ENCODE measurements at regions not wholly inside any gene's neighbourhood (a gene's known extent, or its start where the extent isn't known, plus 50 kb on each side); places are given as distances from the start of the nearest gene placed in this dataset.

DNA sequence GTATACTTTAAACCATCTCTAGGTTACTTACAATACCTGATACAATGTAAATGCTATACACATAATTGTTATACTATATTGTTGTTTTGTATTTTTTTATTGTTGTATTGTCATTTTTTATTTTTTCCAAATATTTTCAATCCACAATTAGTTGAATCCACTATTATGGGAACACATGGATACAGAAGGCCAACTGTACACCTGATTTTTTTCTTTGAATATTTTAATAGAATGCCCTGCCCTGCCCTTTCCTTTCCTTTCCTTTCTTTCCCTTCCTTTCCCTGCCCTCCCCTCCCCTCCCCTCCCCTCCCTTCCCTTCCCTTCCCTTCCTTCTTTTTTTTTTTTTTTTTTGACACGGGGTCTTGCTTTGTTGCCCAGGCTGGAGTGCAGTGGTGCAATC, 120.2 kb downstream of the SLC4A3 start (continued):
- TF ChIP-seq, protein P1, sequence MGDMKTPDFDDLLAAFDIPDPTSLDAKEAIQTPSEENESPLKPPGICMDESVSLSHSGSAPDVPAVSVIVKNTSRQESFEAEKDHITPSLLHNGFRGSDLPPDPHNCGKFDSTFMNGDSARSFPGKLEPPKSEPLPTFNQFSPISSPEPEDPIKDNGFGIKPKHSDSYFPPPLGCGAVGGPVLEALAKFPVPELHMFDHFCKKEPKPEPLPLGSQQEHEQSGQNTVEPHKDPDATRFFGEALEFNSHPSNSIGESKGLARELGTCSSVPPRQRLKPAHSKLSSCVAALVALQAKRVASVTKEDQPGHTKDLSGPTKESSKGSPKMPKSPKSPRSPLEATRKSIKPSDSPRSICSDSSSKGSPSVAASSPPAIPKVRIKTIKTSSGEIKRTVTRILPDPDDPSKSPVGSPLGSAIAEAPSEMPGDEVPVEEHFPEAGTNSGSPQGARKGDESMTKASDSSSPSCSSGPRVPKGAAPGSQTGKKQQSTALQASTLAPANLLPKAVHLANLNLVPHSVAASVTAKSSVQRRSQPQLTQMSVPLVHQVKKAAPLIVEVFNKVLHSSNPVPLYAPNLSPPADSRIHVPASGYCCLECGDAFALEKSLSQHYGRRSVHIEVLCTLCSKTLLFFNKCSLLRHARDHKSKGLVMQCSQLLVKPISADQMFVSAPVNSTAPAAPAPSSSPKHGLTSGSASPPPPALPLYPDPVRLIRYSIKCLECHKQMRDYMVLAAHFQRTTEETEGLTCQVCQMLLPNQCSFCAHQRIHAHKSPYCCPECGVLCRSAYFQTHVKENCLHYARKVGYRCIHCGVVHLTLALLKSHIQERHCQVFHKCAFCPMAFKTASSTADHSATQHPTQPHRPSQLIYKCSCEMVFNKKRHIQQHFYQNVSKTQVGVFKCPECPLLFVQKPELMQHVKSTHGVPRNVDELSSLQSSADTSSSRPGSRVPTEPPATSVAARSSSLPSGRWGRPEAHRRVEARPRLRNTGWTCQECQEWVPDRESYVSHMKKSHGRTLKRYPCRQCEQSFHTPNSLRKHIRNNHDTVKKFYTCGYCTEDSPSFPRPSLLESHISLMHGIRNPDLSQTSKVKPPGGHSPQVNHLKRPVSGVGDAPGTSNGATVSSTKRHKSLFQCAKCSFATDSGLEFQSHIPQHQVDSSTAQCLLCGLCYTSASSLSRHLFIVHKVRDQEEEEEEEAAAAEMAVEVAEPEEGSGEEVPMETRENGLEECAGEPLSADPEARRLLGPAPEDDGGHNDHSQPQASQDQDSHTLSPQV (IDR thresholded peaks at IDR 0.05): no peak
- no peak for TF ChIP-seq FUS (optimal IDR thresholded peaks at IDR 0.05; ENCODE audit: low read depth, low read length)
- TF ChIP-seq ZNF253 (CRISPR knock-in tag; conservative IDR thresholded peaks at IDR 0.05): no peak
- TF ChIP-seq ZNF76 (CRISPR knock-in tag; IDR thresholded peaks at IDR 0.05; ENCODE audit: borderline replicate concordance): no peak
- no peak for TF ChIP-seq ZKSCAN8 (CRISPR knock-in tag; IDR thresholded peaks at IDR 0.05)

DNA sequence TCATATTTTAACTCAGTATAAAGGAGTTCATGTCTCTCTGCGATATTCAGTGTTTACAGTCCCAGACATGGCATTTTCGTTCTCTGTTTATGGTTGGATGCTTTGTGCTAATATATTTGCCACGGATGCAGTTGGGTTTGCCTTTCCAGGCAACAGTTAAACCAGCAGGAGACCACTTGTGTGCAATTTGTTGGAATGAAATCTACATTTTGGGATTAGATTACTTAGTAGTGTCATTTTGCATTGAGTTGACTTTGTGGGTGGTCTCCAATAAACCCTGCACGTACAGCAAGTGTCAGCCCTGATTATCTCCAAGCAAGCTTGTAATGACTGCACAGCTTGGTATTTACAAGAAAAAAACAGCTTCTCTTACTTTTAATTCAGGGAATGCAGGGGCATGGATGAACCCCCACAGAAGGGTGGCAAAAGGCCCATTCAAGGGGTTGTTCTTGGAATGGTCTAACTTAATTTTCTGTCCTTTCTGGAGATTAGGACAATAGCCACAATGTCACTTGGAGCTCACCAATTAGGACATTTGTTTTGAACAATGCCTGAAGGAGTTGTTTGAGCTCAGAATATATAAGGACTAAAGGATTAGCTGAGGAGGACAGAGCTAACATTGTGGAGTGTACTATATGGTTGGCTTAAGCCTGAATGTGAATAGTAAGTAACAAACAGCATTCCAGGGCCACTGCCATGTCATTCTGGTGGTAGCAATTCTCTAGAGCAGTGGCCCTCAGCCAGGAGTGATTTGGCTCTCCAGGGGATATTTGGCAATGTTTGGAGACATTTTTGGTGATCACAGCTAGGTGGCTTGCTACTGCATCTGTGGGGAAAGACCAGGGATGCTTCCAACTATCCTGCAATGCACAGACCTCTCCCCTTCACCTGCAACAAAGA, 121.5 kb downstream of the SLC4A3 start:
- no peak for ATAC-seq
- in situ Hi-C loops (cut with MboI): no loop called here

More for the DNA sequence above, 121.5 kb downstream of the SLC4A3 start:
- Histone ChIP-seq H3K27ac (ENCODE audit: extremely low read depth, low read depth, low read length) (no peak overlapping the region), H3K27me3 (ENCODE audit: control insufficient read depth in 2 of 2, insufficient read depth in 2 of 2, low read length in 2 of 2) (no peaks in the 10 kb centered on the region), H2AFZ (ENCODE audit: low read depth, low read length) (no peak overlapping the region), H3K79me2 (ENCODE audit: control insufficient read depth, insufficient read depth, low read length) (no peaks in the 10 kb centered on the region), H4K20me1 (replicated peaks; ENCODE audit: control insufficient read depth, insufficient read depth, low read length) (no peaks in the 10 kb centered on the region), H3K4me1 (replicated peaks in 1 of 2; ENCODE audit: control insufficient read depth in 2 of 2, insufficient read depth in 2 of 2, low read length in 2 of 2) (no peaks in the 10 kb centered on the region), H3K9ac (ENCODE audit: insufficient read depth in 1 of 2, low read depth in 2 of 2, low read length in 2 of 2) (no peak overlapping the region), H3K4me3 (no peak overlapping the region), H3K9me3 (replicated peaks; ENCODE audit: control insufficient read depth, insufficient read depth, low read depth, low read length) (no peaks in the 10 kb centered on the region), H3K4me2 (ENCODE audit: insufficient read depth, low read length) (no peak overlapping the region), H3K36me3 (ENCODE audit: control insufficient read depth, insufficient read depth, low read length) (no peaks in the 10 kb centered on the region), H3K9me1 (ENCODE audit: control insufficient read depth, insufficient read depth, low read length) (no peaks in the 10 kb centered on the region)
- 0% methylated on average over 4 of the region's 4 CpGs for WGBS (ENCODE audit: insufficient coverage, low coverage, missing lambda C conversion rate)
- CTCF ChIA-PET (ENCODE audit: low intra/inter-chr PET ratio): no interaction called here
- intact Hi-C loops (cut with micrococcal nuclease): no loop called here
- no TSS peak for BruUV-seq (replicated peaks)
- DNase-seq (ENCODE audit: extremely low read depth in 1 of 4, low spot score in 3 of 4) (no peak), FAIRE-seq (no peak)
- TF ChIP-seq ZNF324 (CRISPR knock-in tag; IDR thresholded peaks at IDR 0.05) (no peak), MYC (IDR thresholded peaks at IDR 0.05; ENCODE audit: low read depth, low read length) (no peak), MYC (CRISPR knock-in tag; IDR thresholded peaks at IDR 0.05; ENCODE audit: borderline replicate concordance, low read depth) (no peak), ZNF253 (CRISPR knock-in tag; conservative IDR thresholded peaks at IDR 0.05) (no peak), ZNF79 (CRISPR knock-in tag; IDR thresholded peaks at IDR 0.05; ENCODE audit: low read depth) (no peak)
- TF ChIP-seq, protein P2, sequence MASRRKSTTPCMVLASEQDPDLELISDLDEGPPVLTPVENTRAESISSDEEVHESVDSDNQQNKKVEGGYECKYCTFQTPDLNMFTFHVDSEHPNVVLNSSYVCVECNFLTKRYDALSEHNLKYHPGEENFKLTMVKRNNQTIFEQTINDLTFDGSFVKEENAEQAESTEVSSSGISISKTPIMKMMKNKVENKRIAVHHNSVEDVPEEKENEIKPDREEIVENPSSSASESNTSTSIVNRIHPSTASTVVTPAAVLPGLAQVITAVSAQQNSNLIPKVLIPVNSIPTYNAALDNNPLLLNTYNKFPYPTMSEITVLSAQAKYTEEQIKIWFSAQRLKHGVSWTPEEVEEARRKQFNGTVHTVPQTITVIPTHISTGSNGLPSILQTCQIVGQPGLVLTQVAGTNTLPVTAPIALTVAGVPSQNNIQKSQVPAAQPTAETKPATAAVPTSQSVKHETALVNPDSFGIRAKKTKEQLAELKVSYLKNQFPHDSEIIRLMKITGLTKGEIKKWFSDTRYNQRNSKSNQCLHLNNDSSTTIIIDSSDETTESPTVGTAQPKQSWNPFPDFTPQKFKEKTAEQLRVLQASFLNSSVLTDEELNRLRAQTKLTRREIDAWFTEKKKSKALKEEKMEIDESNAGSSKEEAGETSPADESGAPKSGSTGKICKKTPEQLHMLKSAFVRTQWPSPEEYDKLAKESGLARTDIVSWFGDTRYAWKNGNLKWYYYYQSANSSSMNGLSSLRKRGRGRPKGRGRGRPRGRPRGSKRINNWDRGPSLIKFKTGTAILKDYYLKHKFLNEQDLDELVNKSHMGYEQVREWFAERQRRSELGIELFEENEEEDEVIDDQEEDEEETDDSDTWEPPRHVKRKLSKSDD (conservative IDR thresholded peaks at IDR 0.05; ENCODE audit: low read length): no peak
- TF ChIP-seq, protein P3, sequence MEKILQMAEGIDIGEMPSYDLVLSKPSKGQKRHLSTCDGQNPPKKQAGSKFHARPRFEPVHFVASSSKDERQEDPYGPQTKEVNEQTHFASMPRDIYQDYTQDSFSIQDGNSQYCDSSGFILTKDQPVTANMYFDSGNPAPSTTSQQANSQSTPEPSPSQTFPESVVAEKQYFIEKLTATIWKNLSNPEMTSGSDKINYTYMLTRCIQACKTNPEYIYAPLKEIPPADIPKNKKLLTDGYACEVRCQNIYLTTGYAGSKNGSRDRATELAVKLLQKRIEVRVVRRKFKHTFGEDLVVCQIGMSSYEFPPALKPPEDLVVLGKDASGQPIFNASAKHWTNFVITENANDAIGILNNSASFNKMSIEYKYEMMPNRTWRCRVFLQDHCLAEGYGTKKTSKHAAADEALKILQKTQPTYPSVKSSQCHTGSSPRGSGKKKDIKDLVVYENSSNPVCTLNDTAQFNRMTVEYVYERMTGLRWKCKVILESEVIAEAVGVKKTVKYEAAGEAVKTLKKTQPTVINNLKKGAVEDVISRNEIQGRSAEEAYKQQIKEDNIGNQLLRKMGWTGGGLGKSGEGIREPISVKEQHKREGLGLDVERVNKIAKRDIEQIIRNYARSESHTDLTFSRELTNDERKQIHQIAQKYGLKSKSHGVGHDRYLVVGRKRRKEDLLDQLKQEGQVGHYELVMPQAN (IDR thresholded peaks at IDR 0.05; ENCODE audit: borderline replicate concordance): no peak
- POLR2A ChIA-PET: no interaction called here

All from K562 (cell line).